ENCODE measurements at regions not wholly inside any gene's neighbourhood (a gene's known extent, or its start where the extent isn't known, plus 50 kb on each side); places are given as distances from the start of the nearest gene placed in this dataset.

GRCh38 chr4:167785523-167785922, 306.8 kb upstream of the ANXA10 start:
- no peak for TF ChIP-seq CTCF (tag by site-specific recombination; IDR thresholded peaks at IDR 0.05)
- no peak for TF ChIP-seq PRDM4 (tag by site-specific recombination; IDR thresholded peaks at IDR 0.05)
- no peak for TF ChIP-seq ZNF302 (tag by site-specific recombination; IDR thresholded peaks at IDR 0.05; ENCODE audit: low read depth)
- no peak for TF ChIP-seq TRIM28 (IDR thresholded peaks at IDR 0.05; ENCODE audit: borderline replicate concordance, low read length)
- TF ChIP-seq ZNF24 (tag by site-specific recombination; IDR thresholded peaks at IDR 0.05) = no peak
- no peak for TF ChIP-seq ZSCAN16 (tag by site-specific recombination; IDR thresholded peaks at IDR 0.05)
- TF ChIP-seq ZBTB10 (tag by site-specific recombination; IDR thresholded peaks at IDR 0.05) = no peak
- no peak for TF ChIP-seq ZNF37A (tag by site-specific recombination; IDR thresholded peaks at IDR 0.05)
- TF ChIP-seq ZNF830 (tag by site-specific recombination; IDR thresholded peaks at IDR 0.05; ENCODE audit: low read depth) = no peak
- TF ChIP-seq OVOL3 (tag by site-specific recombination; IDR thresholded peaks at IDR 0.05) = no peak
- no peak for TF ChIP-seq ELK4 (IDR thresholded peaks at IDR 0.05; ENCODE audit: borderline replicate concordance, low read depth, low read length)
- TF ChIP-seq REPIN1 (tag by site-specific recombination; IDR thresholded peaks at IDR 0.05; ENCODE audit: low read depth) = no peak
